ENCODE measurements at regions not wholly inside any gene's neighbourhood (a gene's known extent, or its start where the extent isn't known, plus 50 kb on each side); places are given as distances from the start of the nearest gene placed in this dataset.

- TF ChIP-seq ZNF394 (tag by site-specific recombination; IDR thresholded peaks at IDR 0.05; ENCODE audit: borderline replicate concordance) = no peak
- no peak for TF ChIP-seq ZSCAN5A (tag by site-specific recombination; IDR thresholded peaks at IDR 0.05)
- TF ChIP-seq ZNF791 (tag by site-specific recombination; IDR thresholded peaks at IDR 0.05) = no peak
These were observed 810.0 kb downstream of the BRD1 start (continued) for GRCh38 chr22:49017482-49018329.

- Histone ChIP-seq H3K4me1 (ENCODE audit: control insufficient read depth, insufficient read depth, low read length) (no peaks in the 10 kb centered on the region), H3K9me3 (ENCODE audit: control insufficient read depth, insufficient read depth, low read depth, low read length) (no peaks in the 10 kb centered on the region), H3K27ac (ENCODE audit: extremely low read depth, low read depth, low read length) (no peak overlapping the region), H3K36me3 (ENCODE audit: control insufficient read depth in 2 of 2, insufficient read depth in 1 of 2, low read length in 2 of 2) (no peaks in the 10 kb centered on the region), H3K4me3 (ENCODE audit: low read depth, low read length) (no peak overlapping the region)
- POLR2A ChIA-PET = no interaction called here
- TF ChIP-seq ZNF843 (tag by site-specific recombination; IDR thresholded peaks at IDR 0.05) (no peak), AEBP2 (tag by site-specific recombination; IDR thresholded peaks at IDR 0.05; ENCODE audit: borderline replicate concordance) (no peak)
- CTCF ChIA-PET = no interaction called here
These were observed 810.7 kb downstream of the BRD1 start for GRCh38 chr22:49016909-49017481.

GRCh38 chr22:49015993-49016908 lies 811.4 kb downstream of the BRD1 start:
- no peaks in the 10 kb centered on the region for H3K36me3 ChIP-seq (ENCODE audit: control insufficient read depth in 2 of 2, insufficient read depth in 1 of 2, low read length in 2 of 2)
- no peak overlapping the region for H3K4me3 ChIP-seq (ENCODE audit: low read depth, low read length)
- no peaks in the 10 kb centered on the region for H3K4me1 ChIP-seq (ENCODE audit: control insufficient read depth, insufficient read depth, low read length)
- ChIA-PET POLR2A (no interaction called here), CTCF (no interaction called here)
- no peak overlapping the region for H3K27ac ChIP-seq (ENCODE audit: extremely low read depth, low read depth, low read length)
- H3K9me3 ChIP-seq (ENCODE audit: control insufficient read depth, insufficient read depth, low read depth, low read length) = no peaks in the 10 kb centered on the region
- no peak for TF ChIP-seq ZFP3 (tag by site-specific recombination; IDR thresholded peaks at IDR 0.05; ENCODE audit: low read depth)
- no peak for TF ChIP-seq ZNF571 (tag by site-specific recombination; IDR thresholded peaks at IDR 0.05)
- TF ChIP-seq ZNF692 (tag by site-specific recombination; IDR thresholded peaks at IDR 0.05) = no peak
- TF ChIP-seq ZSCAN18 (tag by site-specific recombination; IDR thresholded peaks at IDR 0.05) = no peak
- no peak for TF ChIP-seq ZNF449 (tag by site-specific recombination; IDR thresholded peaks at IDR 0.05)
- TF ChIP-seq ZNF549 (tag by site-specific recombination; IDR thresholded peaks at IDR 0.05) = no peak
- no peak for TF ChIP-seq ZNF148 (tag by site-specific recombination; IDR thresholded peaks at IDR 0.05; ENCODE audit: borderline replicate concordance)
- no peak for TF ChIP-seq ZNF174 (tag by site-specific recombination; IDR thresholded peaks at IDR 0.05)
- TF ChIP-seq ZNF426 (tag by site-specific recombination; IDR thresholded peaks at IDR 0.05) = no peak
